ENCODE measurements at regions not wholly inside any gene's neighbourhood (a gene's known extent, or its start where the extent isn't known, plus 50 kb on each side); places are given as distances from the start of the nearest gene placed in this dataset.

DNA sequence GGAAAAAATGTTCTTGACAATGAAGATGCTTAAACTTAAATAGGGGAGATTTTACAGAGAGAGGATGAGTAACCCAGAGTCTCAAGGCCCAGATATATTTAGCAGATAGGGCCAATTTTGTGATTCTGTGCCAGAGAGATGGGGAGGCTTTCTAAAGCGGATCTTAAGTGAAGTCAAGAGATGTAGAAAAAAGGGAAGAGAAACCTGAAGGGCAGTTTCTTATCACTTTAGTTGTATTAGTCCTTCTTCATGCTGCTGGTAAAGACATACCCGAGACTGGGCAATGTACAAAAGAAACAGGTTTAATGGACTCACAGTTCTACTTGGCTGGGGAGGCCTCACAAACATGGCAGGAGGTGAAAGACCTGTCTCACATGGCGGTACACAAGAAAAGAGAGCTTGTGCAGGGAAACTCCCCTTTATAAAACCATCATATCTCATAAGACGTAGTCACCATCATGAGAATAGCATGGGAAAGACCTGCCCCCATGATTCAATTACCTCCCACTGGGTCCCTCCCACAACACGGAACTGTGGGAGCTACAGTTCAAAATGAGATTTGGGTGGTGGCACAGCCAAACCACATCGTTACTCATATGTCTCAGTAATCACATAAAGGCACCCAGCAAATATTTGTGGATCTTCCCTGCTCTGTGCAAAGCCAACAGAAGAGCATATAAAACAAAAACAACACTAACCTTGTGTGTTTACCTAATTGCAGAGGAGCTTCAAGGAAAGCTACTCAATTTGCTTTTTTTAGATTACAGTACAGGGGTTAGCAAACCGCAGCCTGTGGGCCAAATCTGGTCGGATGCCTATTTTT, 102.6 kb upstream of the MYCBP2 start:
- FAIRE-seq (peak; percentile 96), DNase-seq (ENCODE audit: extremely low spot score, insufficient read length, low read depth) (peak; percentile 9)

DNA sequence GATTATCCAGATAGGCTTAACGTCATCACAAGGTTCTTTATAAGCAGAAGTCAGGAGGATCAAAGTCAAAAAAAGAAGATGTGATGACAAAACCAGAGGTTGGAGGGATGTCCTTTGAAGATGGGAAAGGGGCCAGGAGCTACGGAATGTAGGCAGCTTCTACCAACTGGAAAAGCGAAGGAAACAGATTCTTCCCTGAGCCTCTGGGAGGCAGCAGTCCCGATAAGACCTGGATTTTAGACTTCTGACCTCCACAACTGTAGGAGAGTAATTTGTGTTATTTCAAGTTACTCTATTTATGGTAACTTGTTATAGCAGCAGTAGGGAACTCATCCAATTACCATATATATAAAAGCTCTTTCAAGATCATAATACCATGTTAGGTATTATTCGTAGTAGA, 98.8 kb upstream of the MYCBP2 start:
- FAIRE-seq, result no peak
- DNase-seq (ENCODE audit: extremely low spot score, insufficient read length, low read depth), result no peak

DNA sequence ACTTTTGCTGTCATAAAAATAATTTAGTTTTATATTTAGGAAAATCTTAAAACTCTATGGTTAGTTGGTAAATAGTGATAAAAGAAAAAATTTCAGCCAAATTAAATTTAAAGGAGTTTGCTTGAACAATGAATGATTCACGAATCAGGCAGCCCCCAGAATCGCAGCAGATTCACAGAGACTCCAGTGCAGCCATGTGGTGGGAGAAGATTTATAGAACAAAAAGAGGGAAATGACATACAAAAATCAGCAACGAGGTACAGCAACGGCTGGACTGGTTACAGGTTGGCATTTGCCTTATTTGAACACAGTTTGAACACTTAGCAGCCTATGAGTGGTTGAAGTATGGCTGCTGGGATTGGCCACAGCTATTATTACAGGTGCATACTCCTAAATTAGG, 96.4 kb upstream of the MYCBP2 start:
- FAIRE-seq (no peak), DNase-seq (ENCODE audit: extremely low spot score, insufficient read length, low read depth) (no peak)

DNA sequence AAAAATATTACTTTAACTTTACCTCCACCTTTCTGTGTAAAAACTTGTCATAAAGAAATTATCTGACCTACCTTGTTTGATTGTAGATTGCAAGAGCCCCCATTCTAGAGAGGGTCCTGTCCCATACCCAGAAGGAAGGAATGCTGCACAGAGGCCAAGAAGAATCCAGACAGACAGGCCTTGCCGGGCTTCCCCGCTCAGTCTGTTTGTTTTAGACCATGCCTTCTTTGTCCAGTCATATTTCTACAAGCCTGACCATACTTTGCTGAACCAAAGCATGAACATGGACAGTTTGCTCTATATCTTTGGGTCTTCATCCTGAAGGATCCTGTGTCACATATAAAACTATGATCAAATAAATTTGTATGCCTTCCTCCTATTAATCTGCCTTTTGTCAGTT, 95.8 kb upstream of the MYCBP2 start:
- no peak for DNase-seq (ENCODE audit: extremely low spot score, insufficient read length, low read depth)
- no peak for FAIRE-seq

DNA sequence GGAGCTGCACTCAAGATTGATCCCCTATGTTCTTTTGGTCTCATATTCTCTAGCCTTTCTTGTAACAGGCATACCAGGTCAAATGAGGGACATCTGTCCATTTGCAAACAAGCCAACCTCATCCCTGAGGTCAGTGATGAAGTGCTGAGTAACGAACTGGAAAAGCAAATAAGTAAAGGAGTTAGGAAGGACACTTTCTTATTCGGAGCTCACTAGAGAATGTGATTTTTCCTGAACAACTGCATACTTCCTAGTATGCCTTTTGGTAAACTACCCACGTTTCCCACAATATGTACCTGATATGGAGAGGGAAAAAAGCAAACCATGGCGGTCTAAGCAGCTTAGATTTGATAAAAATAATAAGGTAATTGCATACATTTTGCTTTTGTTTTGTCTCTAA, 91.0 kb upstream of the MYCBP2 start:
- no peak for DNase-seq (ENCODE audit: extremely low spot score, insufficient read length, low read depth)
- FAIRE-seq, result no peak

DNA sequence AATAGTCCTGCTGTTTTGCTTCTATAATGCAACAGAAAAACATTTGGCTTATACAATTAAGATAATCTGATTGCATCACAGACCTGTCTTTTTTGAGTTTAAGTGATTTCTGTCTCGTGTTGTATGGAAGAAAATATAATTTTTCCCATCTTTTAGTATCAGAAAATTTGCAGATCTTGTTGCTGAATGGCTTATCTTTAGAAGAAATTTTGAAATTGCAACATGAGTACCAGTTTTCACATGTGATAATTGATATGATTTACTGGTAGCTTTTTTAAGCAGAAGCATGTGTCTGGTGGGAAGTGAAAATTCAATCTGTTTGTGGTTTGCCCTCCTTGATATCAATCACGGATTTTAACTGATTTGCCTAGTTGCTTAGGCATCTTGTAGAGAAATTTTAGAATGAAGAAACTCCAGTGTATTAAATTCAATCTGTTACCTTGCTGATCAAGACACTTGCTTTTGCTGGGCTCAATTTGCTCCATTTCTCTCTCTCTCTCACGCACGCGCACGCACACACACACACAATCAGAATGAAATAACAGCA, 89.8 kb upstream of the MYCBP2 start:
- FAIRE-seq (peak; percentile 24), DNase-seq (ENCODE audit: extremely low spot score, insufficient read length, low read depth) (no peak)

DNA sequence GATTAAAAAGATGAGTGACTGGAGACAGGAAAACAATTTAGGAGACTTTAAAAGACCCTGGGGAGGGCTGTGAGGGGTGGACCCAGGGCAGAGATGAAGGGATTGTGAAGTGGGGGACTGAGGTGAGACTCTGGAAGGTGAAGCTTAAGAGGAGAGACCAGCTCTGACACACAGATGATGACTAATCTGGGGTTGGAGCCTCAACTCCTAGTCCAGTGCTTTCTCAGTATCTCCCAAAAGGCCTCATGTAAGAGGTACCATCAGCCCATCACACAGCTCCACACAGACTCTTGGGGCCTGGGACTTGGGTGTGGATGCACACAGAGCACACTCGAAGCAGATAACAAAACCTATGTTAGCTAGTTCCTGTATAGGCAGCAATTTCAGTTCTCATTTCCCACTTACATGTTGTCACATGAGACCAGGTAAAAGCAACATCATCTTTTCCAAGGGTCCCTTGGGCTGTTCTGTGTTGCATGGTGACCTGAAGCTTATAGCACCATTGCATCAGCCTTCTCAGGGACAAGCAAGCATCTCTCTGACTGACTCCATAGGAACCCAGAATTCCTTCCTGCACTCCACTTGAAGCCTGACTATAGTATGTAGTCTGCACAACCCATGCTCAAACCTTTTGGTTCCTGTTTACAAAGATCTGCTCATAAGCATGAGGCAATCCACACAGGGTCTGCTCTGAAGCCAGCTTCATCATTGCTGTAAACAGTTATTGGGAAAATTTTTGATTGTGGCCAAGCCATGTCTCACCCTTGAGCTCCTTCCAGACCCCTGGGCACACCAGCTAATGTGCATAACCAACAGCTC, 88.6 kb upstream of the MYCBP2 start:
- peak; percentile 65 for FAIRE-seq

DNA sequence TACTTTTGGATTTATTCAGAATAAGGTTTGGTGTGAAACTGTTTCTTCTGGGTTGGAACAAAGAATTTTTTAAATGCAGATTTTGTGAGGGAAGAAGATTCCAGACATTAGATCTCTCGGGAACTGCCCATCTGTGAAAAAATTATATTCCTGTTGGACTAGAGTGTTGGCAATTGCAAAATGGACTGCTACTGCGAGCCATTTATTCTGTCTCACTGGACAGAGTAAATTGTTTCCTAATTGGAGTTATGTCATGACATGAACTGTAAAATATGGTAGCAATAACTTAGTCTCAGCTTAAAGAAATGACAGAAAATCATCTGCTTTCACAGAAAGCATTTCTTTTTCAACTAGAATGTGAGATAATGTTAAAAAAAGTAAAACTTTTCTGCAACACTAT, 86.0 kb upstream of the MYCBP2 start:
- FAIRE-seq (no peak), DNase-seq (ENCODE audit: extremely low spot score, insufficient read length, low read depth) (no peak)

More for the DNA sequence above, 88.6 kb upstream of the MYCBP2 start:
- DNase-seq (ENCODE audit: extremely low spot score, insufficient read length, low read depth), result no peak

DNA sequence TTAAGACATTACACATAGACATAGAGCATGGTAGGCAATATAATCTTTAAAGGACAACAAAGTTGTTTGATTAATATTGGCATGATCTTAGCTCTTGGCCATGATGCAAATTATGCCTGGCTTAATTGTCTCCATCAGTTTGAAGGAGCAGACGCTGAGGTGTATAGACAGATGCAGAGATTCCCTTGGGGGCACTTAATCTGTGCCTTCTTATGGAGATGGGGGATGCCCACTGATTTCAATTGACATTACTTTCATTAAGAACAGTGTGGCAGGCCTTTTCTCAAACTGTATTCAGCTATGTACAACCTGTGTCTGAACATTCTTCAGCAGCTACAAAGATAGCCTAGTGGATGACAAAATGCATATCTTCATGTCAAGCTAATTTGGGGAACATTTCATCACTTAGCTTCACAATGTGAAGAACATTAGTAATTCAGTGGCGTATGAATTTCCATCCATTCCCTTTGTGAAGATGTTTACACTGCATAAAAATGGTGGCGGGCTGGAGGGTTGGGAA, 85.3 kb upstream of the MYCBP2 start:
- no peak for FAIRE-seq
- DNase-seq (ENCODE audit: extremely low spot score, insufficient read length, low read depth), result no peak

DNA sequence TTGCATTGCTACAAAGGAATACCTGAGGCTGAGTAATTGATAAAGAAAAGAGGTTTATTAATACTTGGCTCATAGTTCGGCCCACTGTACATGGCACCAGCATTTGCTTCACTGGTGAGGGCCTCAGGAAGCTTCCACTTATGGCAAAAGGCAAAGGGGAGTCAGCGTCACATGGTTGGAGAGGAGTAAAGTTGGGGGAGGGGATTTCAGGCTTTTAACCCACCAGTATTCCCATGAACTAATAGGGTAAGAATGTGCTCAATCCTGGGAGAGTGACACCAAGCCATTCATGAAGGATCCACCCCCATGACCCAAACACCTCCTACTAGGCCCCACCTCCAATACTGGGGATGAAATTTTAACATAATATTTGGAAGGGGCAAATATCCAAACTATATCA, 82.5 kb upstream of the MYCBP2 start:
- FAIRE-seq (no peak), DNase-seq (ENCODE audit: extremely low spot score, insufficient read length, low read depth) (no peak)

DNA sequence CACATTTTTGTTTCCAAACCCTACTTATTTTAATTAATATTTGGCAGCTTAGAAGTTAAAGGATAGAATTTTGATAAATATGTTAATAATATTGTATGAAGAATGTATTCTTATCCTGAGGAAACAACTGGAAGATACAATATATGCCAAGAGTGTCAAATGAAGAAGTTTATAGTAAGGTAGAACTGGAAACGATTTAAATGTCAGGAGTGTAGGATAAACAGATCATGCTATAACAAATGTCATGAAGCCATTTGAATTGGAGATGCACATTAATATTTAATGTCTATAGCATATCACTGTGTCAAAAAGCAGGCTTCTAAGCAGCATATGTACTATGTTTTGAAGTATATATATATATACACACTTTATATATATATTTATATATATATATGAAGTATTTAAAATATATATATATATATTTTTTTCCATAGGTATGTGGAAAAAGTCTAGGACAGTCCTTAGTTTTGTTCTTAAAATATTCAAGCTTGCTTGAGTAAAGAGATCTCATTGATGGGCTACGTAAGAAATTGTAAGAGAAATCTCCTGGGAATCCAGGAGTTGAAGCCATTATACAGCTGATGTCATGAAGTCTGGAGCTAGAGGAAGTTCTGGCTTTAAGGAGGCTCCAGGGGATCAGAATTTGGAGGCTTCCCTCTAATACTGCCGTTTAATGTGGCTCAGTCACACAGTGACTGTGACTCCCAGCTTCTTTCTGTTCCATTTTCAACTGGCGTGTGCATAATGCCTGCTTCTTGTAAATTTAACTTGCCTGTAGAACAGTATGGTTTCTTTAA, 79.9 kb upstream of the MYCBP2 start:
- no peak for FAIRE-seq

DNA sequence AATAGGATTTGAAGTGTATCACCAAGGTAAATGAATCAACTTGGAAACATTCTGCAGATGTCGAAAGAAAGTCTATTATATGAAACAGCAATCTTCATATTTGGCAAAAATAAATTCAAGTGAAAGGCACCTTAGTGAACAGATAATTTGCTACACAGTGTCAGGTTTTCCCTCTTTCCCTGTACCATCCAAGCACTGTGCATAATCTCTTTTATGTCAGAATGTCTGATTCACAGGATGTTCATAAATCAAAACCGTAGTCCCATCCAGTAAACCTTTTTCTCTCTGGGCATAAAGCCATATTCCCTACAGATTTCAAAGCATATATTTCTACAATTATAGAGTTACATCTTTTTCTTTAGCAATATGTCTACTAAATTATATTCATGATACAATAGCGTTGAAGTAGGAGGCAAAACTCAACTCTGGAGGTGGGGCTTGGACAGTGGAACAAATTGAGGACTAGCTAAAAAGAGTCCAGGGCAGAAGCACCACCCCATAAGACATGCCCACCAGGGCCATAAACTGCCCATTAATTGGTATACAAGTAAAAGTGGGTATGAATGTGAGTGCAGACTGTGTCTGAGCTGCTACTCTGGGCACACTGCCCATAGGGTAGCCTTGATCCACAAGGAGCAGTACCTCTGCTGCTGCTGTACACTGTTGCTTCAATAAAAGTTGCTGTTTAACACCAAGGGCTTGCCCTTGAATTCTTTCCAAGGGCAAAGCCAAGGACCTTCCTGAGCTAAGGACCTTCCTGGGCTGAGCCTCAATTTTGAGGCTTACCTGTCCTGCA, 72.1 kb upstream of the MYCBP2 start:
- DNase-seq (ENCODE audit: extremely low spot score, insufficient read length, low read depth), result no peak
- FAIRE-seq, result no peak

More for the DNA sequence above, 79.9 kb upstream of the MYCBP2 start:
- DNase-seq (ENCODE audit: extremely low spot score, insufficient read length, low read depth), result no peak

DNA sequence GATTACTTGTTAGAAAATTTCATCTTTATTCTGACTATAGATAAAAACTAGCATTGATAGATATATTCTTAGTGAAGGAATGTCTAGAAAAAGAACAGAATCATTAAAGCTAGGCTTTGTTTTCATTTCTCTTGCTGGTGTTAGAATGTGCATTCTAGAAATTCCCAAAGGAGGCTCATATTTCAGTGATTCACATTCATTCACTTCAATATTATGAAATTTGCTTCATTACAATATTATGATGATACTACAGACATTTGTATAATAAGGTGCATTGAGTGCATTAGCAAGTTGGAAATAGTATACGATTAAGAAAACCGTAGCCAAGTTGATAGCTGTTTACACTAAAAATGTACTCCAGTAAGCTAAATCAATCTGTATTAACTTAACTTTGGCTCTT, 70.7 kb upstream of the MYCBP2 start:
- no peak for FAIRE-seq
- DNase-seq (ENCODE audit: extremely low spot score, insufficient read length, low read depth), result no peak

DNA sequence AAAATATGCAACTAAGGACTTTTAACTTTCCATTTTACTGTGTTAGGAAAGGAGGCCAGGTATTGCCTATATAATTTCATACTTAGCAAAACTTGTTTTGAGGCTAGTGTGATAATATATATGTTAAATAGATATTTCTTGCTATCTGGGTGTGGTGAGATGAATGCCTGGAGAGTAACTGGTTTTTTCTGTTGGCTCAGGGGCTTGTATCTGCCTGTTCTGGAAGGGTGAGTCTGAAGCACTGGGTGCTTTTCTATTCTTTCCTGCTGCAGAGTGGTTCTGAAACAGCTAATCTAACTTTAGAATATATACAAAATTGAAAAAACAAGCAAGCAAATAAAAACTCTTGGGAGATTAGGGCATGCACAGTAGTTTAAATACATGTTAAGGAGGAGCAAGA, 64.6 kb upstream of the MYCBP2 start:
- FAIRE-seq (peak; percentile 38), DNase-seq (ENCODE audit: extremely low spot score, insufficient read length, low read depth) (no peak)

DNA sequence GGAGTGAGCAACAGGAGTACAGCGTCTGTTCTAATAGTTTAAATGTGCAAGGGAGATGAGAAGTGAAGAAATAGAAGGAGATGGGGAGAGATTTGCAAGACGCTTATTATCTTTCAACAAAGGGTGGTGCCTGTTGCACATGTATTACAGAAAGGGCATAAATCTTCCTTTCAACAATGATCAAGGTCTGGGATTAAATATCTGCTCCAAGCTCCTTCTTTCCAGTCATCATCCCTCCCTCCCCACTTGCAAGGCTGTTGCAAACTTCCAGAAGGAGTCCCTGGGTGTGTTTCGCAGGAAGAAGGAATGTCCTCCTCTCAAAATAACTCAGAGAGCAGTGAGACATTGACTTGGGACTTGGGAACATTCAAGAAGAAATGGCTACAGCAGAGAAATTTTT, 63.5 kb upstream of the MYCBP2 start:
- DNase-seq (ENCODE audit: extremely low spot score, insufficient read length, low read depth), result no peak

DNA sequence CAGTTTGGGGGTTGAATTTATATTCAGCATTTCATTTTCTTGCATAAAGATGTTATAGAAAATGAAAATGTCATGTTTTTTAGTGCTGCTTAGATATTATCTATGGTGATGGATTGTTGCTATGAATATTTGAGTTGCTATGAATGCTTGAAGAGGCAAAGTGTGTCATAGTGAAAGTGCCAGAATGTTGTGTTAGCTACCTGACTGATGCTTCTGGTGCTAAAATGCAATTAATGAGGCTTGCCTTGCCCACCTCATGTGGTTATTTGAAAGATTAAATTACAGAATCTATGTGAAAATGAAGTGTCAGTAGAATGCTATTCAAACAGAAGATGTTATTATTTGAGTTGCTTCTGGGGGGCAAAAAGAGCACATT, 62.7 kb upstream of the MYCBP2 start:
- FAIRE-seq, result peak; percentile 29
- DNase-seq (ENCODE audit: extremely low spot score, insufficient read length, low read depth), result no peak

More for the DNA sequence above, 63.5 kb upstream of the MYCBP2 start:
- FAIRE-seq, result no peak

DNA sequence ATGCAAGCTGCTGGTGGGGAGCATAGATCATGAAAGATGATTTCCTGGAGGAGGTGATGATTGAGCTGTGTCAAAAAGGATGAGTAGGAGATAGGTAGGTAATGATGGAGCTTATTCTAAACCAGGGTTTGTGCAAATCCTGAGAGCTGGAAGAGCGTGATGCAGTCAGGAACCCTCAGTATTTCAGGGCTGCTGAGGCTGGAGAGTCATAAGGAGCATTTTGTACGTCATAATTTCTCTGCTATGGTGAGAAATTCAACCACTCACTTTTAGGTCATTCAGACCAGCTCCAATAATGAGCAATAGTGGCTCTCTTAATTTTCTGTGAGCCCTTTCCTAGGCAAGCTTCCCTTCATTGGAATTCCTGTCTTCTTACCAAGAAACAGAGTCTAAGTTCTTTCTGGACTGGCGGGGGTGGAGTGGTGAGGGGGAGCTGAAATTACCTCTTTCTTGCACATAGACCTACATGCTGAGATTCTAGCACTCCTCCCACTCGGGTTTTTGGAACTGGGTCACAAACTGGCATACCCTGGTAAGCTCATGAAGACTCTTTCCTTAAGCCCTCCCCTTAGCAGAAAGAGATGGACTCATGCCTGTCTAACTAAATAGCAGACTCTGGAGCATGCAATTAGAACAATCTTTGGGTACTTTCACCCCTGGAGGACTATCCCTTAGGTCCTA, 62.2 kb upstream of the MYCBP2 start:
- DNase-seq (ENCODE audit: extremely low spot score, insufficient read length, low read depth) (no peak), FAIRE-seq (no peak)

DNA sequence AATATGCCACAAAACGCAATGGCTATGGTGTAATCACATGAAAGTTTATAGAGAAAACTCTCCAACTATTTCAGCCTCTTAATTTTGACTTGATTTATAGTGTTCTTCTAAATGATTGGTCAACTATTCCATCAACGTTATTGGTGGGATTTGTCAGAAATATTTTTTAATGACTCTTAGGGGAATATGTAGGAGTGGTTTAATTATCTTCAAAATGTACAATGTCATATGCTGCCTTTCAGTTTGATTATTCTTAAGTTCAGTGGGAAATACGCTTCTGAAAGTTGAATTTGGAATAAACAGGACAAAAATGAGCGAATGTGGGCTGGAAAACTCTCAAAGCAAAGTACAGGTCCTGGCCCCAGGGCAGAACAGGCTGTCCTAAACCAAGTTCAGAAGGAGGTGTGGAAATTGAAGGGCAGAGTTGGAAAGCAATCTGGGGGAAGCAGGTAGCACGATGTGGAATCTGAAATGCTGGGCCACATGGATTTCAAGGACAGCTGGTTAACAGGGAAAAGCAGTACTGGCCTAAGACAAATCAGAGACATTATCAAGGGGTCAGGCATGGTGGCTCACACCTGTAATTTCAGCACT, 60.8 kb upstream of the MYCBP2 start:
- FAIRE-seq, result no peak

More for the DNA sequence above, 60.8 kb upstream of the MYCBP2 start:
- no peak for DNase-seq (ENCODE audit: extremely low spot score, insufficient read length, low read depth)
